ENCODE measurements at regions not wholly inside any gene's neighbourhood (a gene's known extent, or its start where the extent isn't known, plus 50 kb on each side); places are given as distances from the start of the nearest gene placed in this dataset.
A peak's percentile ranks its signal among the peaks of the same experiment; 100 is the strongest.

DNA sequence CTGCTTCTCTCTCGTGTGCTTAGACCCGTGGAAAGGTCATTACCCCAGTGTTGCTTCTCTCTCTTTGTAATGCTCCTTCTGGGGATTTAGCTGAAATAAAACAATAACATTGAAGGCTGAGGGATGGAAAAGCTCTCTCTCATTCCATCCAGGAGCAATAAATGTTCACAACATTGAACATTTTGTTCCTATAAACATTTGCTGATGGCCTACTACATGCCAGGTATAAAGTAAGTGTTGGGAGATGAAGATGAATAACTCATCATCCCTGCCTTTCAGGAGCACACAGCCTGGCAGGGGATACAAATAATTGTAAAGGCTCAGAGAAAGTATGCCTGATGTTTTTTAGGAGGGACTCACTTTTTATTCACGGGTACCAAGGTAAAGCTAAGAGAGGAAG, 158.1 kb downstream of the KDR start:
- no peak for TF ChIP-seq CTCF (IDR thresholded peaks at IDR 0.05; ENCODE audit: low read depth, low read length)
- DNase-seq (ENCODE audit: extremely low read depth, low read depth): no peak

DNA sequence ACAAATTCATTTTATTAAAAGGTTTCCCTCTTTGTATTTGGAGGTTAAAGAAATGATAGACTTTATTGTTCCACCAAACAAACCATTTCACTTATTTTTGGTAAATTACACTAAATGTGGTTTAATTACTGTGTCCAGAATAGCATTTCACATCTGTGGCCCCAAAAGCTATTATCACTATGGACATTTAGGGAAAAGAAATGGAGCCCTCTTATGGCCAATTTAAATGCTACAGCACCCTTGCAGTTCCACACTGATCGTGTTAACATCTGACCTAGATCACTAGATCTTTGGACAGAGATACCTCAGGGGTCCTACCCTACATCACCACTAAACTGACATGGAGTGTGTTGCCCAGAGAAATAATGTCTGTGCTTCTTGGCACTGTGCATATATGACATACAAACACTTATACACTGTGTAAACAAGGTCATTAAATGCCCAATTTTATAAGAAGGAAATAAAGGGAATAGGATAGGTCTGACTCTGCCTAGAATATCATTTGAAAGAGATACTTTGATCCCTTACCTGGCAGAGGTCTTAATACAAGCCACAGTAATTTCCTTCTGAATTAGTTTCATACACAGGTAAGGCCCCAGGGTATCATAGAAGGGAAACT, 163.9 kb downstream of the KDR start:
- no peak for DNase-seq (ENCODE audit: extremely low read depth, low read depth)
- TF ChIP-seq CTCF (IDR thresholded peaks at IDR 0.05; ENCODE audit: low read depth, low read length): peak; percentile 62

DNA sequence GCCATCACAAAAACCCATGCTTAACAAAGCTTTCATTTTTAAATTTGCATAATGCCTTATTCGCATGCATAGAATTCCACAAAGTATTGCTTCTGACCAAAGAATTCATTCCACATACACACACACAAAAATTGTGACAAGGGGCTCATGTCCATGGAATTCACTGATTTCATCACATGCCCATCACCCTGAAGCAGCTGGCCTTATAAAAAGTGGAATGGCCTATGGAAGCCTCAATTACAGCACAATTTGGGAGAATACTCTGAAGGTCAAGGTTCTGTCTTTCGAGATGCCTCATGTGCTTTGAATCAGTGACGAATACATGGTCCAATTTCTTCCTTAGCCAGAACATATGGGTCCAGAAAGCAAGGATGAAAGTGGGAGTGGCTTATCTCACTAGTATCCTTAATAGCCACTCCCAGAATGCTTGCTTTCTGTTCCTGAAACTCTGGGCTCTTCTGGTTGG, 165.7 kb downstream of the KDR start:
- TF ChIP-seq CTCF (IDR thresholded peaks at IDR 0.05; ENCODE audit: low read depth, low read length): no peak
- DNase-seq (ENCODE audit: extremely low read depth, low read depth): peak; percentile 71

- TF ChIP-seq CTCF (IDR thresholded peaks at IDR 0.05; ENCODE audit: low read depth, low read length): no peak
Observed at GRCh38 chr4:54959131-54959530, 166.3 kb downstream of the KDR start.

GRCh38 chr4:54958236-54958635, 167.2 kb downstream of the KDR start:
- no peak for TF ChIP-seq CTCF (IDR thresholded peaks at IDR 0.05; ENCODE audit: low read depth, low read length)
- DNase-seq (ENCODE audit: extremely low read depth, low read depth): no peak

More at GRCh38 chr4:54959131-54959530, 166.3 kb downstream of the KDR start:
- no peak for DNase-seq (ENCODE audit: extremely low read depth, low read depth)

DNA sequence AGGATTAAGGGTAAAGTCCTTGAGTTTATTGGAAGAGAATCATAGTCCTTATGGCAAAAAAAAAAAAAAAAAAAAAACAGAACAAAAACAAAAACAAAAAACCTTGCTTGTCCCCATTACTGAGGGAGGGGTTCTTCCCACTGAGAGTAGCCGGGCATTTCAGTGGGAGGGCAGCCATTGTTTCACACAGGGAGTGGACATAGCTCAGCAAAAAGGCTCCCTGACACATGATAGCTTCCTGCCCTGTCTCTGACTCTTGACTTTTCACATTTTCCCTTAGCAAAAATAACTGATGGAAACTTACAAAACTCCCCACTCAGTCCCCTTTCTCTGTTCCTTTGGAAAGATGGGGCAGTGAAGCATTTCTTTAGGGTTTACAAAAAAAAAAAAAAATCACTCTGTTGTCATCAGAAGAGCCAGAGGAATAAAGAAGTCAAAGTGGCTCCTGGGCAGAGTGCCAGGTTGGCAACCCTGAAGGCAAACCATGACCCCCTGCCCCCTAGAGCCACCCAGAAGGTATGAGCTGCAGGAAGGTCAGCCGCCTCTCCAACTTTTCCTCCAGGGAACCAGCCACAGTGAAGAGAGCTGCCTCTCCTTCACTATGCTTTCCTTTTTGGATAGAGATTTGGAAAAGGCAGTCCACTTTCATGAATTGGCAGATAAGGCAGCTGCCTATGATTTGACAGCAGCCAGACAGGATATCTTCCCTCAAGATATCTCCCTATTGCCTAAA, 170.6 kb downstream of the KDR start:
- TF ChIP-seq CTCF (IDR thresholded peaks at IDR 0.05; ENCODE audit: low read depth, low read length): no peak
- no peak for DNase-seq (ENCODE audit: extremely low read depth, low read depth)

DNA sequence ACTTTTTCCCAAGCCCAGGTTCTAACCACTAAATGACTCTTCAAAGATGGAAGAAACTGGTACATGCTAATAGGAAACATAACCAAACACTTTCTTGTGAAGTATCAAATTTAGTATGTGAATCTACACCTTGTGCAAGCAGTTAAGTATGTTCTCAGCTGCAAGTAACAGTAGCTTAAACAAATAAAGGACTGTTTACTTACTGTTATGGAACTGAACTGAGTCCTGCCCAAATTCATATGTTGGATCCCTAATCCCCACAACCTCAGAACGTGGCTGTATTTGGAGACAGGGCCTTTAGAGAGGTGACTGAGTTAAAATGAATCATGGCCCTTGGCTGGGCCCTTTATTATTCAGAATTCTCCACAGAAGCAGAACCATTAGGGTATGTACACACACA, 178.7 kb downstream of the KDR start:
- no peak for DNase-seq (ENCODE audit: extremely low read depth, low read depth)
- no peak for TF ChIP-seq CTCF (IDR thresholded peaks at IDR 0.05; ENCODE audit: low read depth, low read length)
